ENCODE measurements at regions not wholly inside any gene's neighbourhood (a gene's known extent, or its start where the extent isn't known, plus 50 kb on each side); places are given as distances from the start of the nearest gene placed in this dataset.

DNA sequence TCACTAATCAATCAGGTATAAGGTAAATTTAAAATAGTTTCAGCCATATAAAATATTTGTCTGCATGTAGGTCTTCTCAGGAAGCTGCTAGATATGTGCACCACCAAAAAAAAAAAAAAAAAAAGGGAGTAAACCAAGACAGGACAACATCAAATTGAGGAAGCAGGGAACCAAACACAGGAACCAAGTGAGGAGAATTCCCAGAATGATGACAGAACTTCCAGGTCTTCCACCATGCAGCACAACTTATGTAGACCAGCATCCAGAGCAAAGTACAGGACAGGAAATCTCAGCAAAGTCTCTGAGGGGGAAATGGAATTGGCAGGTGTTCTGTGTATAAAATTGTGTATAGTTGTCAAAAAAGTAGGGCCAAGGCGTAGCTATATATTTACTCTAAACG is 101.2 kb upstream of the CTSC start (continued):
- TF ChIP-seq, protein P1, sequence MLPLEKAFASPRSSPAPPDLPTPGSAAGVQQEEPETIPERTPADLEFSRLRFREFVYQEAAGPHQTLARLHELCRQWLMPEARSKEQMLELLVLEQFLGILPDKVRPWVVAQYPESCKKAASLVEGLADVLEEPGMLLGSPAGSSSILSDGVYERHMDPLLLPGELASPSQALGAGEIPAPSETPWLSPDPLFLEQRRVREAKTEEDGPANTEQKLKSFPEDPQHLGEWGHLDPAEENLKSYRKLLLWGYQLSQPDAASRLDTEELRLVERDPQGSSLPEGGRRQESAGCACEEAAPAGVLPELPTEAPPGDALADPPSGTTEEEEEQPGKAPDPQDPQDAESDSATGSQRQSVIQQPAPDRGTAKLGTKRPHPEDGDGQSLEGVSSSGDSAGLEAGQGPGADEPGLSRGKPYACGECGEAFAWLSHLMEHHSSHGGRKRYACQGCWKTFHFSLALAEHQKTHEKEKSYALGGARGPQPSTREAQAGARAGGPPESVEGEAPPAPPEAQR (tag by site-specific recombination; IDR thresholded peaks at IDR 0.05): no peak
- no peak for TF ChIP-seq ZNF138 (tag by site-specific recombination; IDR thresholded peaks at IDR 0.05; ENCODE audit: borderline replicate concordance)
- no peak for TF ChIP-seq ZNF239 (tag by site-specific recombination; IDR thresholded peaks at IDR 0.05)
- TF ChIP-seq ZNF2 (tag by site-specific recombination; IDR thresholded peaks at IDR 0.05): no peak
- TF ChIP-seq, protein P2, sequence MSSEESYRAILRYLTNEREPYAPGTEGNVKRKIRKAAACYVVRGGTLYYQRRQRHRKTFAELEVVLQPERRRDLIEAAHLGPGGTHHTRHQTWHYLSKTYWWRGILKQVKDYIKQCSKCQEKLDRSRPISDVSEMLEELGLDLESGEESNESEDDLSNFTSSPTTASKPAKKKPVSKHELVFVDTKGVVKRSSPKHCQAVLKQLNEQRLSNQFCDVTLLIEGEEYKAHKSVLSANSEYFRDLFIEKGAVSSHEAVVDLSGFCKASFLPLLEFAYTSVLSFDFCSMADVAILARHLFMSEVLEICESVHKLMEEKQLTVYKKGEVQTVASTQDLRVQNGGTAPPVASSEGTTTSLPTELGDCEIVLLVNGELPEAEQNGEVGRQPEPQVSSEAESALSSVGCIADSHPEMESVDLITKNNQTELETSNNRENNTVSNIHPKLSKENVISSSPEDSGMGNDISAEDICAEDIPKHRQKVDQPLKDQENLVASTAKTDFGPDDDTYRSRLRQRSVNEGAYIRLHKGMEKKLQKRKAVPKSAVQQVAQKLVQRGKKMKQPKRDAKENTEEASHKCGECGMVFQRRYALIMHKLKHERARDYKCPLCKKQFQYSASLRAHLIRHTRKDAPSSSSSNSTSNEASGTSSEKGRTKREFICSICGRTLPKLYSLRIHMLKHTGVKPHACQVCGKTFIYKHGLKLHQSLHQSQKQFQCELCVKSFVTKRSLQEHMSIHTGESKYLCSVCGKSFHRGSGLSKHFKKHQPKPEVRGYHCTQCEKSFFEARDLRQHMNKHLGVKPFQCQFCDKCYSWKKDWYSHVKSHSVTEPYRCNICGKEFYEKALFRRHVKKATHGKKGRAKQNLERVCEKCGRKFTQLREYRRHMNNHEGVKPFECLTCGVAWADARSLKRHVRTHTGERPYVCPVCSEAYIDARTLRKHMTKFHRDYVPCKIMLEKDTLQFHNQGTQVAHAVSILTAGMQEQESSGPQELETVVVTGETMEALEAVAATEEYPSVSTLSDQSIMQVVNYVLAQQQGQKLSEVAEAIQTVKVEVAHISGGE (tag by site-specific recombination; conservative IDR thresholded peaks at IDR 0.05; ENCODE audit: low read depth): no peak
- TF ChIP-seq ZNF529 (tag by site-specific recombination; IDR thresholded peaks at IDR 0.05; ENCODE audit: insufficient replicate concordance): no peak
- TF ChIP-seq ZNF274 (IDR thresholded peaks at IDR 0.05; ENCODE audit: low read length): no peak
- no peak for TF ChIP-seq ZNF274 (tag by site-specific recombination; IDR thresholded peaks at IDR 0.05; ENCODE audit: borderline replicate concordance)
- TF ChIP-seq, protein P3, sequence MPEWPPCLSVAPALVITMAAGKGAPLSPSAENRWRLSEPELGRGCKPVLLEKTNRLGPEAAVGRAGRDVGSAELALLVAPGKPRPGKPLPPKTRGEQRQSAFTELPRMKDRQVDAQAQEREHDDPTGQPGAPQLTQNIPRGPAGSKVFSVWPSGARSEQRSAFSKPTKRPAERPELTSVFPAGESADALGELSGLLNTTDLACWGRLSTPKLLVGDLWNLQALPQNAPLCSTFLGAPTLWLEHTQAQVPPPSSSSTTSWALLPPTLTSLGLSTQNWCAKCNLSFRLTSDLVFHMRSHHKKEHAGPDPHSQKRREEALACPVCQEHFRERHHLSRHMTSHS (tag by site-specific recombination; IDR thresholded peaks at IDR 0.05): no peak
- TF ChIP-seq MZF1 (tag by site-specific recombination; IDR thresholded peaks at IDR 0.05; ENCODE audit: borderline replicate concordance): no peak
- TF ChIP-seq BCL11A (tag by site-specific recombination; IDR thresholded peaks at IDR 0.05; ENCODE audit: low read depth): no peak
- TF ChIP-seq, protein P4, sequence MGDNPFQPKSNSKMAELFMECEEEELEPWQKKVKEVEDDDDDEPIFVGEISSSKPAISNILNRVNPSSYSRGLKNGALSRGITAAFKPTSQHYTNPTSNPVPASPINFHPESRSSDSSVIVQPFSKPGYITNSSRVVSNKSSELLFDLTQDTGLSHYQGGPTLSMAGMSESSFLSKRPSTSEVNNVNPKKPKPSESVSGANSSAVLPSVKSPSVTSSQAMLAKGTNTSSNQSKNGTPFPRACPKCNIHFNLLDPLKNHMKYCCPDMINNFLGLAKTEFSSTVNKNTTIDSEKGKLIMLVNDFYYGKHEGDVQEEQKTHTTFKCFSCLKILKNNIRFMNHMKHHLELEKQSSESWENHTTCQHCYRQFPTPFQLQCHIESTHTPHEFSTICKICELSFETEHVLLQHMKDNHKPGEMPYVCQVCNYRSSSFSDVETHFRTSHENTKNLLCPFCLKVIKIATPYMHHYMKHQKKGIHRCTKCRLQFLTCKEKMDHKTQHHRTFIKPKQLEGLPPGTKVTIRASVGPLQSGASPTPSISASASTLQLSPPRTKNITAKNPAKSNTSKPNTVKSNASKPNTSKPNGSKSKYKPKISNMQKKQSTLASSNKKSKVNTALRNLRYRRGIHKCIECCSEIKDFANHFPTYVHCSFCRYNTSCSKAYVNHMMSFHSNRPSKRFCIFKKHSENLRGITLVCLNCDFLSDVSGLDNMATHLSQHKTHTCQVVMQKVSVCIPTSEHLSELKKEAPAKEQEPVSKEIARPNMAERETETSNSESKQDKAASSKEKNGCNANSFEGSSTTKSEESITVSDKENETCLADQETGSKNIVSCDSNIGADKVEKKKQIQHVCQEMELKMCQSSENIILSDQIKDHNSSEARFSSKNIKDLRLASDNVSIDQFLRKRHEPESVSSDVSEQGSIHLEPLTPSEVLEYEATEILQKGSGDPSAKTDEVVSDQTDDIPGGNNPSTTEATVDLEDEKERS (tag by site-specific recombination; IDR thresholded peaks at IDR 0.05): no peak

DNA sequence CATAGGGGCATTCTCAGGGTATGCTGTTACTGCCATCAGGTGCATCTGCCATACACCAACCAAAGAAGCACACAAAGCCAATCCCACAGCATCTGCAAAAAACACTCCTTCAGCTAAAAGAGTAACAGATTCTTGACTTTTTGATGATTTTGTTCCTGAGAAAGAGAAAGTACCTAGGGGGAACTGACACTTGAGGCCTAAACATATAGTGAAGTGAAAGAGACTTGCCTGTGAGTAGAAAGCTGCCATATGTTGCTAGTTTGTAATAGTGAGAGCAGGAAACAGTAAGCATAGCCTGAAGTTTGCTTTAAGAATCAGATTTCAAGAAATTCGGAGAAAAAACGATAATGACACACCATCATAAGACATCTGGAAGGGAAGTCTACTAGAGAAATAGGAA is 97.9 kb upstream of the CTSC start:
- ChIA-PET POLR2A (no interaction called here), CTCF (no interaction called here)
- no peaks in the 10 kb centered on the region for H3K36me3 ChIP-seq (ENCODE audit: control insufficient read depth in 2 of 2, insufficient read depth in 1 of 2, low read length in 2 of 2)
- H3K4me1 ChIP-seq (ENCODE audit: control insufficient read depth, insufficient read depth, low read length): no peaks in the 10 kb centered on the region
- no peaks in the 10 kb centered on the region for H3K9me3 ChIP-seq (ENCODE audit: control insufficient read depth, insufficient read depth, low read depth, low read length)
- H3K4me3 ChIP-seq (ENCODE audit: low read depth, low read length): no peak overlapping the region
- H3K27ac ChIP-seq (ENCODE audit: extremely low read depth, low read depth, low read length): no peak overlapping the region
- TF ChIP-seq WT1 (tag by site-specific recombination; IDR thresholded peaks at IDR 0.05) (no peak), ZNF670 (tag by site-specific recombination; IDR thresholded peaks at IDR 0.05; ENCODE audit: low read depth) (no peak), ZNF473 (tag by site-specific recombination; IDR thresholded peaks at IDR 0.05) (no peak), ZNF514 (tag by site-specific recombination; IDR thresholded peaks at IDR 0.05) (no peak), FEZF1 (tag by site-specific recombination; IDR thresholded peaks at IDR 0.05) (no peak), PRDM1 (tag by site-specific recombination; IDR thresholded peaks at IDR 0.05) (no peak), EGR2 (tag by site-specific recombination; IDR thresholded peaks at IDR 0.05; ENCODE audit: low read depth) (no peak), ZNF555 (tag by site-specific recombination; conservative IDR thresholded peaks at IDR 0.05) (no peak), ZXDB (tag by site-specific recombination; IDR thresholded peaks at IDR 0.05) (no peak), ZNF416 (tag by site-specific recombination; IDR thresholded peaks at IDR 0.05) (no peak), TCF7L2 (IDR thresholded peaks at IDR 0.05; ENCODE audit: borderline replicate concordance, low read depth, low read length) (no peak)
- TF ChIP-seq, protein P5, sequence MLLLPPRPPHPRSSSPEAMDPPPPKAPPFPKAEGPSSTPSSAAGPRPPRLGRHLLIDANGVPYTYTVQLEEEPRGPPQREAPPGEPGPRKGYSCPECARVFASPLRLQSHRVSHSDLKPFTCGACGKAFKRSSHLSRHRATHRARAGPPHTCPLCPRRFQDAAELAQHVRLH (tag by site-specific recombination; IDR thresholded peaks at IDR 0.05): no peak
- TF ChIP-seq, protein P6, sequence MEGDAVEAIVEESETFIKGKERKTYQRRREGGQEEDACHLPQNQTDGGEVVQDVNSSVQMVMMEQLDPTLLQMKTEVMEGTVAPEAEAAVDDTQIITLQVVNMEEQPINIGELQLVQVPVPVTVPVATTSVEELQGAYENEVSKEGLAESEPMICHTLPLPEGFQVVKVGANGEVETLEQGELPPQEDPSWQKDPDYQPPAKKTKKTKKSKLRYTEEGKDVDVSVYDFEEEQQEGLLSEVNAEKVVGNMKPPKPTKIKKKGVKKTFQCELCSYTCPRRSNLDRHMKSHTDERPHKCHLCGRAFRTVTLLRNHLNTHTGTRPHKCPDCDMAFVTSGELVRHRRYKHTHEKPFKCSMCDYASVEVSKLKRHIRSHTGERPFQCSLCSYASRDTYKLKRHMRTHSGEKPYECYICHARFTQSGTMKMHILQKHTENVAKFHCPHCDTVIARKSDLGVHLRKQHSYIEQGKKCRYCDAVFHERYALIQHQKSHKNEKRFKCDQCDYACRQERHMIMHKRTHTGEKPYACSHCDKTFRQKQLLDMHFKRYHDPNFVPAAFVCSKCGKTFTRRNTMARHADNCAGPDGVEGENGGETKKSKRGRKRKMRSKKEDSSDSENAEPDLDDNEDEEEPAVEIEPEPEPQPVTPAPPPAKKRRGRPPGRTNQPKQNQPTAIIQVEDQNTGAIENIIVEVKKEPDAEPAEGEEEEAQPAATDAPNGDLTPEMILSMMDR (tag by site-specific recombination; IDR thresholded peaks at IDR 0.05): no peak
- TF ChIP-seq, protein P7, sequence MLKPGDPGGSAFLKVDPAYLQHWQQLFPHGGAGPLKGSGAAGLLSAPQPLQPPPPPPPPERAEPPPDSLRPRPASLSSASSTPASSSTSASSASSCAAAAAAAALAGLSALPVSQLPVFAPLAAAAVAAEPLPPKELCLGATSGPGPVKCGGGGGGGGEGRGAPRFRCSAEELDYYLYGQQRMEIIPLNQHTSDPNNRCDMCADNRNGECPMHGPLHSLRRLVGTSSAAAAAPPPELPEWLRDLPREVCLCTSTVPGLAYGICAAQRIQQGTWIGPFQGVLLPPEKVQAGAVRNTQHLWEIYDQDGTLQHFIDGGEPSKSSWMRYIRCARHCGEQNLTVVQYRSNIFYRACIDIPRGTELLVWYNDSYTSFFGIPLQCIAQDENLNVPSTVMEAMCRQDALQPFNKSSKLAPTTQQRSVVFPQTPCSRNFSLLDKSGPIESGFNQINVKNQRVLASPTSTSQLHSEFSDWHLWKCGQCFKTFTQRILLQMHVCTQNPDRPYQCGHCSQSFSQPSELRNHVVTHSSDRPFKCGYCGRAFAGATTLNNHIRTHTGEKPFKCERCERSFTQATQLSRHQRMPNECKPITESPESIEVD (tag by site-specific recombination; IDR thresholded peaks at IDR 0.05): no peak

Measured in HEK293 (cell line).